ENCODE measurements at regions not wholly inside any gene's neighbourhood (a gene's known extent, or its start where the extent isn't known, plus 50 kb on each side); places are given as distances from the start of the nearest gene placed in this dataset.

- ChIA-PET CTCF (no interaction called here), POLR2A (no interaction called here)
- no peak for ATAC-seq
- TF ChIP-seq NFE2L2 (conservative IDR thresholded peaks at IDR 0.05; ENCODE audit: low read length) = no peak
- TF ChIP-seq, protein P1, sequence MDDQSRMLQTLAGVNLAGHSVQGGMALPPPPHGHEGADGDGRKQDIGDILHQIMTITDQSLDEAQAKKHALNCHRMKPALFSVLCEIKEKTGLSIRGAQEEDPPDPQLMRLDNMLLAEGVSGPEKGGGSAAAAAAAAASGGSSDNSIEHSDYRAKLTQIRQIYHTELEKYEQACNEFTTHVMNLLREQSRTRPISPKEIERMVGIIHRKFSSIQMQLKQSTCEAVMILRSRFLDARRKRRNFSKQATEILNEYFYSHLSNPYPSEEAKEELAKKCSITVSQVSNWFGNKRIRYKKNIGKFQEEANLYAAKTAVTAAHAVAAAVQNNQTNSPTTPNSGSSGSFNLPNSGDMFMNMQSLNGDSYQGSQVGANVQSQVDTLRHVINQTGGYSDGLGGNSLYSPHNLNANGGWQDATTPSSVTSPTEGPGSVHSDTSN (IDR thresholded peaks at IDR 0.05) = no peak
- TF ChIP-seq GATA3 (IDR thresholded peaks at IDR 0.05; ENCODE audit: borderline replicate concordance) = no peak
- TF ChIP-seq RAD21 (conservative IDR thresholded peaks at IDR 0.05 in 1 of 2, IDR thresholded peaks at IDR 0.05 in 1 of 2) = no peak
- TF ChIP-seq CTCF (IDR thresholded peaks at IDR 0.05) = no peak
- no peak for TF ChIP-seq RFX5 (IDR thresholded peaks at IDR 0.05)
- TF ChIP-seq EHF (CRISPR knock-in tag; IDR thresholded peaks at IDR 0.05) = no peak
- TF ChIP-seq JUNB (IDR thresholded peaks at IDR 0.05) = no peak
- no peak for TF ChIP-seq RARB (CRISPR knock-in tag; IDR thresholded peaks at IDR 0.05)
- TF ChIP-seq KDM1A (IDR thresholded peaks at IDR 0.05; ENCODE audit: low read depth) = no peak
- no peak for TF ChIP-seq BHLHE40 (IDR thresholded peaks at IDR 0.05; ENCODE audit: low read depth, low read length)
- H3K4me1 ChIP-seq = no peaks in the 10 kb centered on the region
- no peaks in the 10 kb centered on the region for H3K9me3 ChIP-seq
- FAIRE-seq = no peak
- no peak overlapping the region for H3K4me2 ChIP-seq
- H3K27ac ChIP-seq = no peak overlapping the region
- no peak for DNase-seq (ENCODE audit: low read depth in 1 of 2, low spot score in 1 of 2)
- H3K4me3 ChIP-seq = no peak overlapping the region
Observed at GRCh38 chr4:33395731-33396485, 2675.7 kb downstream of the PCDH7 start.

GRCh38 chr4:33400504-33400903 is 2680.3 kb downstream of the PCDH7 start:
- H3K4me3 ChIP-seq = no peak overlapping the region
- WGBS (ENCODE audit: missing lambda C conversion rate) = 65% methylated on average over 4 of the region's 11 CpGs
- no peak overlapping the region for H3K4me2 ChIP-seq
- ATAC-seq (no peak), FAIRE-seq (no peak), DNase-seq (ENCODE audit: low read depth in 1 of 2, low spot score in 1 of 2) (no peak)
- H3K27ac ChIP-seq = no peak overlapping the region
- ChIA-PET CTCF (no interaction called here), POLR2A (no interaction called here)
- H3K4me1 ChIP-seq = no peaks in the 10 kb centered on the region
- H3K9me3 ChIP-seq = no peaks in the 10 kb centered on the region
- TF ChIP-seq SREBF2 (IDR thresholded peaks at IDR 0.05) = no peak
- no peak for TF ChIP-seq FOSB (CRISPR knock-in tag; IDR thresholded peaks at IDR 0.05)
- TF ChIP-seq KDM1A (IDR thresholded peaks at IDR 0.05; ENCODE audit: low read depth) = no peak
- TF ChIP-seq, protein P2, sequence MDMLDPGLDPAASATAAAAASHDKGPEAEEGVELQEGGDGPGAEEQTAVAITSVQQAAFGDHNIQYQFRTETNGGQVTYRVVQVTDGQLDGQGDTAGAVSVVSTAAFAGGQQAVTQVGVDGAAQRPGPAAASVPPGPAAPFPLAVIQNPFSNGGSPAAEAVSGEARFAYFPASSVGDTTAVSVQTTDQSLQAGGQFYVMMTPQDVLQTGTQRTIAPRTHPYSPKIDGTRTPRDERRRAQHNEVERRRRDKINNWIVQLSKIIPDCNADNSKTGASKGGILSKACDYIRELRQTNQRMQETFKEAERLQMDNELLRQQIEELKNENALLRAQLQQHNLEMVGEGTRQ (IDR thresholded peaks at IDR 0.05) = no peak
- TF ChIP-seq MAFK (IDR thresholded peaks at IDR 0.05; ENCODE audit: partially characterized antibody) = no peak
- no peak for TF ChIP-seq EHF (CRISPR knock-in tag; IDR thresholded peaks at IDR 0.05)
- no peak for TF ChIP-seq CBX8 (IDR thresholded peaks at IDR 0.05)
- no peak for TF ChIP-seq RAD21 (conservative IDR thresholded peaks at IDR 0.05 in 1 of 2, IDR thresholded peaks at IDR 0.05 in 1 of 2)
- no peak for TF ChIP-seq PHF8 (IDR thresholded peaks at IDR 0.05; ENCODE audit: borderline replicate concordance, low read depth)
- TF ChIP-seq TFCP2L1 (CRISPR knock-in tag; IDR thresholded peaks at IDR 0.05) = no peak
- no peak for TF ChIP-seq POLR2A (IDR thresholded peaks at IDR 0.05; ENCODE audit: low read length)

- WGBS (ENCODE audit: missing lambda C conversion rate) = 19% methylated on average over 2 of the region's 2 CpGs
- ATAC-seq (no peak), FAIRE-seq (no peak), DNase-seq (ENCODE audit: low read depth in 1 of 2, low spot score in 1 of 2) (no peak)
- Histone ChIP-seq H3K4me2 (no peak overlapping the region), H3K4me1 (no peaks in the 10 kb centered on the region), H3K27ac (no peak overlapping the region), H3K9me3 (no peaks in the 10 kb centered on the region), H3K4me3 (no peak overlapping the region)
- POLR2A ChIA-PET = no interaction called here
- CTCF ChIA-PET = no interaction called here
- TF ChIP-seq MYC (IDR thresholded peaks at IDR 0.05; ENCODE audit: borderline replicate concordance, low read length) (no peak), KDM5A (IDR thresholded peaks at IDR 0.05) (no peak), HOXB13 (CRISPR knock-in tag; IDR thresholded peaks at IDR 0.05; ENCODE audit: low read depth) (no peak), ZNF302 (CRISPR knock-in tag; IDR thresholded peaks at IDR 0.05) (no peak), MAX (IDR thresholded peaks at IDR 0.05) (no peak), ESRRA (IDR thresholded peaks at IDR 0.05; ENCODE audit: borderline replicate concordance, low read length) (no peak), CBX8 (IDR thresholded peaks at IDR 0.05) (no peak), SREBF2 (IDR thresholded peaks at IDR 0.05) (no peak), REST (IDR thresholded peaks at IDR 0.05) (no peak), GATA3 (IDR thresholded peaks at IDR 0.05; ENCODE audit: borderline replicate concordance) (no peak), PHF8 (IDR thresholded peaks at IDR 0.05; ENCODE audit: borderline replicate concordance, low read depth) (no peak)
Observed at GRCh38 chr4:33407496-33407895, 2687.3 kb downstream of the PCDH7 start.
